ENCODE measurements at regions not wholly inside any gene's neighbourhood (a gene's known extent, or its start where the extent isn't known, plus 50 kb on each side); places are given as distances from the start of the nearest gene placed in this dataset.

DNA sequence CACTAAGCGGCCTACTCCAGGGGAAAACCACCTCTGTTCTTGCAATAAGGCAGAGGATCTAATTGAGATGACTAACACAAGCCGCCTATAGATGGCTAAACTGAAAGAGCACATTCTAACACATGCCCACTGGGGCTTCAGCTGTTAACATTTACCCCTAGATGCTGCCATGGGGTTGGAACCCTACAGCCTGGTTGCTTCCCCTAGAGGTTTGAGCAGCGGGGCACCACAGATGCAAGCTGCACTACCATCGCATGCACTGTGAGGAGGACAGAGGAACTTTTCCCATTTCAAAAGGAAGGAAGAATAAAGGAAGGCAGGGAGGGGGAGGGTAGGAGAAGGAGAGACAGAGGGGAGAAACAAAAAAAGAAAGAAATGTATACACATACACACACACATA, 465.8 kb upstream of the PCDH15 start:
- TF ChIP-seq, protein P1, sequence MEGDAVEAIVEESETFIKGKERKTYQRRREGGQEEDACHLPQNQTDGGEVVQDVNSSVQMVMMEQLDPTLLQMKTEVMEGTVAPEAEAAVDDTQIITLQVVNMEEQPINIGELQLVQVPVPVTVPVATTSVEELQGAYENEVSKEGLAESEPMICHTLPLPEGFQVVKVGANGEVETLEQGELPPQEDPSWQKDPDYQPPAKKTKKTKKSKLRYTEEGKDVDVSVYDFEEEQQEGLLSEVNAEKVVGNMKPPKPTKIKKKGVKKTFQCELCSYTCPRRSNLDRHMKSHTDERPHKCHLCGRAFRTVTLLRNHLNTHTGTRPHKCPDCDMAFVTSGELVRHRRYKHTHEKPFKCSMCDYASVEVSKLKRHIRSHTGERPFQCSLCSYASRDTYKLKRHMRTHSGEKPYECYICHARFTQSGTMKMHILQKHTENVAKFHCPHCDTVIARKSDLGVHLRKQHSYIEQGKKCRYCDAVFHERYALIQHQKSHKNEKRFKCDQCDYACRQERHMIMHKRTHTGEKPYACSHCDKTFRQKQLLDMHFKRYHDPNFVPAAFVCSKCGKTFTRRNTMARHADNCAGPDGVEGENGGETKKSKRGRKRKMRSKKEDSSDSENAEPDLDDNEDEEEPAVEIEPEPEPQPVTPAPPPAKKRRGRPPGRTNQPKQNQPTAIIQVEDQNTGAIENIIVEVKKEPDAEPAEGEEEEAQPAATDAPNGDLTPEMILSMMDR (IDR thresholded peaks at IDR 0.05): no peak
- no peak for TF ChIP-seq POLR2A (IDR thresholded peaks at IDR 0.05)
- TF ChIP-seq POLR2AphosphoS5 (IDR thresholded peaks at IDR 0.05; ENCODE audit: insufficient read depth in 1 of 2, low read depth in 1 of 2): no peak

All from vagina (tissue), 2 donors.